H1 (cell line): ENCODE measurements at regions not wholly inside any gene's neighbourhood (a gene's known extent, or its start where the extent isn't known, plus 50 kb on each side); places are given as distances from the start of the nearest gene placed in this dataset.

Experiments used
- CTCF ChIA-PET: fragments of 300-600 bp; sonication (Branson Sonifier 250); formaldehyde crosslinking; loops from one replicate; lab custom pipeline; 2021; ENCODE audit not compliant: partially characterized antibody; lab: Charles Lee
- POLR2A ChIA-PET: fragments of 300-600 bp; sonication (Branson Sonifier 250); formaldehyde crosslinking; loops from one replicate; lab custom pipeline; 2021; ENCODE audit warnings: inconsistent platforms; ENCODE audit not compliant: partially characterized antibody; lab: Charles Lee
- DNase-seq, 2 experiments: peaks; one replicate each; pipeline versions ENCODE4 v3.0.0 to v3.0.0-alpha.2; 2010 to 2022; ENCODE audit warnings: low spot score in 2 of 2, low read depth in 1 of 2, mixed read lengths in 1 of 2
- FAIRE-seq: peaks from 2 replicates; lab custom pipeline; 2011; peaks lifted over from hg19 to GRCh38; lab: Jason Lieb, UNC
- H2AFZ ChIP-seq: 2 replicates; pipeline ENCODE4 v1.8.1; 2012; ENCODE audit warnings: low read length, inconsistent platforms
- H2AK5ac ChIP-seq: 2 replicates; pipeline ENCODE4 v1.6.1; 2013; ENCODE audit warnings: low read depth, low read length
- H2BK120ac ChIP-seq: replicated peaks from 2 replicates; pipeline ENCODE3; 2013; ENCODE audit warnings: low read depth, low read length, inconsistent platforms
- H2BK12ac ChIP-seq: 2 replicates; pipeline ENCODE4 v1.6.1; 2013; ENCODE audit warnings: low read depth, low read length
- H2BK15ac ChIP-seq: 2 replicates; pipeline ENCODE4 v1.6.1; 2013; ENCODE audit warnings: low read length
- H2BK20ac ChIP-seq: 2 replicates; pipeline ENCODE4 v1.6.1; 2013; ENCODE audit warnings: low read length
- H2BK5ac ChIP-seq: 2 replicates; pipeline ENCODE4 v1.6.1; 2013; ENCODE audit warnings: low read depth, low read length
- H3K14ac ChIP-seq: 2 replicates; pipeline ENCODE4 v1.6.1; 2013; ENCODE audit warnings: inconsistent platforms; ENCODE audit not compliant: insufficient read length
- H3K18ac ChIP-seq: 2 replicates; pipeline ENCODE4 v1.6.1; 2013; ENCODE audit warnings: low read length; ENCODE audit errors: extremely low read depth
- H3K23ac ChIP-seq: 2 replicates; pipeline ENCODE4 v1.6.1; 2013; ENCODE audit warnings: inconsistent platforms; ENCODE audit not compliant: insufficient read length
- H3K23me2 ChIP-seq: 2 replicates; pipeline ENCODE4 v1.6.1; 2013; ENCODE audit warnings: low read depth, low read length
- H3K27ac ChIP-seq: 2 replicates; pipeline ENCODE4 v1.6.1; 2011; ENCODE audit warnings: low read depth, low read length, inconsistent platforms
- H3K27me3 ChIP-seq, 4 experiments: replicated peaks in 1 of 4; 1 replicate in 1 of 4; 2 replicates in 3 of 4; pipeline versions ENCODE4 v1.6.1 to v1.8.1; 2011 to 2013; ENCODE audit warnings: low read length in 3 of 4, mild to moderate bottlenecking in 3 of 4, inconsistent platforms in 2 of 4, mixed read lengths in 2 of 4, moderate library complexity in 1 of 4; ENCODE audit not compliant: control insufficient read depth in 3 of 4, insufficient read depth in 3 of 4; ENCODE audit errors: extremely low read depth in 1 of 4
- H3K36me3 ChIP-seq, 4 experiments: 2 replicates each; pipeline versions ENCODE4 v1.6.1 to v1.8.1; 2011 to 2013; ENCODE audit warnings: mild to moderate bottlenecking in 4 of 4, low read length in 3 of 4, moderate library complexity in 2 of 4, control low read depth in 1 of 4, inconsistent platforms in 1 of 4; ENCODE audit not compliant: insufficient read depth in 4 of 4, control insufficient read depth in 2 of 4
- H3K4ac ChIP-seq: replicated peaks from 2 replicates; pipeline ENCODE3; 2013; ENCODE audit warnings: low read length, low read depth, mixed read lengths, inconsistent platforms; ENCODE audit not compliant: insufficient read length
- H3K4me1 ChIP-seq, 4 experiments: replicated peaks in 1 of 4; 1 replicate in 1 of 4; 2 replicates in 3 of 4; pipeline versions ENCODE4 v1.6.1 to v1.8.1; 2011 to 2013; ENCODE audit warnings: low read length in 3 of 4, inconsistent platforms in 2 of 4, mixed read lengths in 1 of 4; ENCODE audit not compliant: insufficient read depth in 4 of 4, control insufficient read depth in 3 of 4
- H3K4me2 ChIP-seq, 2 experiments: 2 replicates each; pipeline versions ENCODE4 v1.6.1 to v1.8.1; 2011 to 2013; ENCODE audit warnings: low read depth in 2 of 2, low read length in 2 of 2, control low read depth in 1 of 2, inconsistent platforms in 1 of 2, mild to moderate bottlenecking in 1 of 2; ENCODE audit not compliant: insufficient read depth in 1 of 2
- H3K4me3 ChIP-seq, 4 experiments: fragments of 200-600, 300-600 bp in 1 of 4; sonication (generic), shearing (Covaris generic), sonication (Bioruptor Twin) in 1 of 4; 2 replicates each; pipeline versions ENCODE4 v1.5.1 to v1.8.1; 2011 to 2016; ENCODE audit warnings: low read length in 4 of 4, low read depth in 3 of 4, control low read depth in 2 of 4, inconsistent platforms in 2 of 4, mild to moderate bottlenecking in 2 of 4, mixed read lengths in 1 of 4, moderate library complexity in 1 of 4; ENCODE audit not compliant: insufficient read depth in 2 of 4; ENCODE audit errors: extremely low read depth in 1 of 4
- H3K56ac ChIP-seq: replicated peaks from 2 replicates; pipeline ENCODE3; 2013; ENCODE audit warnings: low read depth, mild to moderate bottlenecking, mixed read lengths, low read length, inconsistent platforms; ENCODE audit not compliant: insufficient read length
- H3K79me1 ChIP-seq: 2 replicates; pipeline ENCODE4 v1.6.1; 2013; ENCODE audit warnings: low read depth, low read length, control low read depth
- H3K79me2 ChIP-seq, 2 experiments: 2 replicates each; pipeline versions ENCODE4 v1.6.1 to v1.8.1; 2012 to 2013; ENCODE audit warnings: low read length in 2 of 2, mild to moderate bottlenecking in 2 of 2, inconsistent platforms in 1 of 2; ENCODE audit not compliant: insufficient read depth in 2 of 2, control insufficient read depth in 1 of 2
- H3K9ac ChIP-seq, 4 experiments: replicated peaks in 1 of 4; 1 replicate in 1 of 4; 2 replicates in 3 of 4; pipeline versions ENCODE4 v1.6.1 to v1.8.1; 2011 to 2013; ENCODE audit warnings: low read depth in 3 of 4, low read length in 3 of 4, control low read depth in 2 of 4, mild to moderate bottlenecking in 2 of 4, moderate library complexity in 2 of 4, inconsistent platforms in 1 of 4; ENCODE audit errors: extremely low read depth in 1 of 4
- H3K9me3 ChIP-seq, 2 experiments: 2 replicates each; pipeline versions ENCODE4 v1.6.1 to v1.8.1; 2012 to 2013; ENCODE audit warnings: mild to moderate bottlenecking in 2 of 2, moderate library complexity in 2 of 2, control low read depth in 1 of 2, inconsistent platforms in 1 of 2, low read depth in 1 of 2, low read length in 1 of 2, mixed read lengths in 1 of 2; ENCODE audit not compliant: insufficient read depth in 2 of 2
- H4K20me1 ChIP-seq, 2 experiments: replicated peaks in 1 of 2; 2 replicates each; pipeline versions ENCODE3 to v1.8.1; 2011 to 2013; ENCODE audit warnings: inconsistent platforms in 2 of 2, low read length in 2 of 2, mild to moderate bottlenecking in 1 of 2; ENCODE audit not compliant: insufficient read depth in 2 of 2, control insufficient read depth in 1 of 2
- H4K5ac ChIP-seq: 2 replicates; pipeline ENCODE4 v1.6.1; 2013; ENCODE audit warnings: low read length, low read depth, mixed read lengths, inconsistent platforms; ENCODE audit not compliant: insufficient read length
- H4K8ac ChIP-seq: 2 replicates; pipeline ENCODE4 v1.8.0; 2013; ENCODE audit warnings: mild to moderate bottlenecking, moderate library complexity, low read length, inconsistent platforms; ENCODE audit not compliant: insufficient read depth; ENCODE audit errors: extremely low read depth
- H4K91ac ChIP-seq: replicated peaks from 2 replicates; pipeline ENCODE3; 2013; ENCODE audit warnings: low read length, mixed read lengths, inconsistent platforms; ENCODE audit not compliant: insufficient read length
- ASH2L ChIP-seq: fragments of 200-600, 300-600 bp; sonication (generic); IDR thresholded peaks from one replicate; pipeline ENCODE4 v1.7.1; 2017; ENCODE audit warnings: low read length
- CBX5 ChIP-seq: fragments of 300-800, 300-1000 bp; sonication (generic); IDR thresholded peaks from 2 replicates; pipeline ENCODE4 v1.7.1; 2016; ENCODE audit warnings: antibody characterized with exemption, low read length, low read depth
- CTCF ChIP-seq, 3 experiments: IDR thresholded peaks; 1 replicate in 2 of 3; 2 replicates in 1 of 3; pipeline versions ENCODE4 v1.5.1 to v1.6.1; 2011; ENCODE audit warnings: low read length in 3 of 3, mild to moderate bottlenecking in 3 of 3, inconsistent platforms in 2 of 3, low read depth in 1 of 3, moderate library complexity in 1 of 3; ENCODE audit not compliant: insufficient read depth in 1 of 3; ENCODE audit errors: control extremely low read depth in 1 of 3
- EP300 ChIP-seq, 2 experiments: IDR thresholded peaks; 1 replicate in 1 of 2; 2 replicates in 1 of 2; pipeline ENCODE4 v1.6.1; 2011 to 2012; ENCODE audit warnings: low read depth in 2 of 2, low read length in 2 of 2, mild to moderate bottlenecking in 2 of 2, borderline replicate concordance in 1 of 2, inconsistent platforms in 1 of 2, moderate library complexity in 1 of 2
- HDAC6 ChIP-seq: IDR thresholded peaks from one replicate; pipeline ENCODE4 v1.7.1; 2012; ENCODE audit warnings: low read depth, mild to moderate bottlenecking, inconsistent platforms, low read length, moderate library complexity
- KDM1A ChIP-seq: fragments of 200-600, 300-600 bp; sonication (generic); IDR thresholded peaks from 2 replicates; pipeline ENCODE4 v1.7.1; 2016; ENCODE audit warnings: mild to moderate bottlenecking, low read length, borderline replicate concordance
- POU5F1 ChIP-seq: IDR thresholded peaks from 2 replicates; pipeline ENCODE4 v1.6.1; 2011; ENCODE audit warnings: low read depth, mild to moderate bottlenecking, low read length, moderate library complexity
- RBBP5 ChIP-seq: IDR thresholded peaks from 2 replicates; pipeline ENCODE4 v1.7.1; 2012; ENCODE audit warnings: low read depth, mild to moderate bottlenecking, inconsistent platforms, low read length, moderate library complexity, borderline replicate concordance
- WGBS, 2 experiments: shearing (Covaris generic) in 1 of 2; methylation state at CpG; one replicate each; pipeline versions ENCODE4 v1.1.6 to v1.1.7; 2013 to 2015; ENCODE audit warnings: low lambda C conversion rate in 2 of 2, mixed read lengths in 2 of 2, inconsistent platforms in 1 of 2, low coverage in 1 of 2, missing lambda C conversion rate in 1 of 2; ENCODE audit not compliant: insufficient replicate concordance in 2 of 2, insufficient coverage in 1 of 2, insufficient read length in 1 of 2; ENCODE audit errors: extremely low coverage in 1 of 2, missing lambda C conversion rate in 1 of 2; 5-methylcytosine and 5-hydroxymethylcytosine counted together

- FAIRE-seq, result no peak
- no peaks in the 10 kb centered on the region for H4K20me1 ChIP-seq
- H2BK15ac ChIP-seq, result no peak overlapping the region
- H2AFZ ChIP-seq, result no peak overlapping the region
- no peak overlapping the region for H3K4me3 ChIP-seq
- no peak overlapping the region for H2BK20ac ChIP-seq
- H3K36me3 ChIP-seq, result no peaks in the 10 kb centered on the region
- no peak overlapping the region for H2BK5ac ChIP-seq
- H3K27me3 ChIP-seq, result peaks cover 0 to 11% (median 9%) of the 10 kb centered on the region in 4 experiments; a peak in 4 of 7 replicates
- no peak overlapping the region for H3K56ac ChIP-seq
- no peak overlapping the region for H3K27ac ChIP-seq
- no peaks in the 10 kb centered on the region for H3K79me2 ChIP-seq
- H4K8ac ChIP-seq, result peak overlapping the region; percentile 53; the same call in 1 of the 2 replicates
- H4K5ac ChIP-seq, result no peak overlapping the region
- H3K4ac ChIP-seq, result no peak overlapping the region
- no peak overlapping the region for H3K4me2 ChIP-seq
- 94% methylated on average over 48 of the region's 51 CpGs; no CpG with 5 or more reads in 1 of the 2 experiments for WGBS, 2 experiments
- no peaks in the 10 kb centered on the region for H3K9me3 ChIP-seq
- H3K14ac ChIP-seq, result no peak overlapping the region
- no peaks in the 10 kb centered on the region for H3K79me1 ChIP-seq
- POLR2A ChIA-PET, result no interaction called here
- no peak overlapping the region for H3K18ac ChIP-seq
- H2BK12ac ChIP-seq, result no peak overlapping the region
- H3K23ac ChIP-seq, result no peak overlapping the region
- H3K23me2 ChIP-seq, result no peaks in the 10 kb centered on the region
- no peak overlapping the region for H4K91ac ChIP-seq
- CTCF ChIA-PET, result interaction anchor here (1.0 to 3.3 kb wide), 4 partner anchors 314 to 517 kb away, joined by 3 to 15 read pairs (median 3); no protein-coding TSS in a partner anchor
- no peak overlapping the region for H3K9ac ChIP-seq
- H3K4me1 ChIP-seq, result no peaks in the 10 kb centered on the region
- DNase-seq, result no peak
- no peak overlapping the region for H2AK5ac ChIP-seq
- H2BK120ac ChIP-seq, result no peak overlapping the region
- no peak for TF ChIP-seq HDAC6
- no peak for TF ChIP-seq ASH2L
- TF ChIP-seq POU5F1, result no peak
- TF ChIP-seq KDM1A, result no peak
- no peak for TF ChIP-seq EP300 (IDR thresholded peaks at IDR 0.05; ENCODE audit: borderline replicate concordance in 1 of 2, low read depth in 2 of 2, low read length in 2 of 2)
- TF ChIP-seq CBX5, result no peak
- no peak for TF ChIP-seq RBBP5
- TF ChIP-seq CTCF (IDR thresholded peaks at IDR 0.05; ENCODE audit: control extremely low read depth in 1 of 3, insufficient read depth in 1 of 3, low read depth in 1 of 3, low read length in 3 of 3), result no peak
These were observed 367.6 kb downstream of the THBS2 start for GRCh38 chr6:168885751-168886742.
